Caco-2 (cell line): ENCODE measurements at regions not wholly inside any gene's neighbourhood (a gene's known extent, or its start where the extent isn't known, plus 50 kb on each side); places are given as distances from the start of the nearest gene placed in this dataset.

ENCODE experiments used
- BruUV-seq: library from RNA; stranded (reverse); fragments of 400-500 nt; replicated peaks from 2 replicates; lab custom pipeline; 2021; lab: Mats Ljungman, UMichigan
- CTCF ChIA-PET: fragments of 300-600 bp; sonication (Branson Sonifier 250); formaldehyde crosslinking; loops from one replicate; lab custom pipeline; 2022; ENCODE audit warnings: antibody characterized with exemption; lab: Charles Lee
- POLR2A ChIA-PET: fragments of 300-600 bp; sonication (Branson Sonifier 250); formaldehyde crosslinking; loops from one replicate; lab custom pipeline; 2022; ENCODE audit warnings: antibody characterized with exemption; lab: Charles Lee
- DNase-seq, 2 experiments: peaks; one replicate each; pipeline versions ENCODE4 v3.0.0 to v3.0.0-alpha.2; 2020 to 2022
- H3K27me3 ChIP-seq: replicated peaks from 2 replicates; pipeline ENCODE4 v1.6.0; 2011; ENCODE audit warnings: low read length; ENCODE audit not compliant: control insufficient read depth, insufficient read depth
- H3K36me3 ChIP-seq: 2 replicates; pipeline ENCODE4 v1.5.1; 2011; ENCODE audit warnings: low read length; ENCODE audit not compliant: control insufficient read depth, insufficient read depth
- H3K4me1 ChIP-seq: fragments of 250-450 bp; sonication (Bioruptor Pico); 2 replicates; pipeline ENCODE4 v1.5.1; 2020; ENCODE audit warnings: mild to moderate bottlenecking
- H3K4me3 ChIP-seq: 2 replicates; pipeline ENCODE4 v1.5.1; 2011; ENCODE audit warnings: low read depth, mild to moderate bottlenecking, control low read depth, low read length
- H3K9me3 ChIP-seq: fragments of 250-450 bp; sonication (Bioruptor Pico); 2 replicates; pipeline ENCODE4 v1.5.1; 2020; ENCODE audit warnings: mild to moderate bottlenecking, moderate library complexity
- H3K27ac Mint-ChIP-seq: one replicate; pipeline ENCODE4 v1.8.0; 2022; ENCODE audit warnings: mixed read lengths; ENCODE audit not compliant: unreplicated experiment
- H3K27me3 Mint-ChIP-seq: one replicate; pipeline ENCODE4 v1.8.0; 2022; ENCODE audit warnings: mixed read lengths; ENCODE audit not compliant: insufficient read depth, unreplicated experiment
- H3K36me3 Mint-ChIP-seq: one replicate; pipeline ENCODE4 v1.8.0; 2022; ENCODE audit warnings: mild to moderate bottlenecking, mixed read lengths; ENCODE audit not compliant: insufficient read depth, unreplicated experiment
- H3K4me1 Mint-ChIP-seq: one replicate; pipeline ENCODE4 v1.8.0; 2022; ENCODE audit warnings: low read depth, mixed read lengths; ENCODE audit not compliant: unreplicated experiment
- H3K4me3 Mint-ChIP-seq: one replicate; pipeline ENCODE4 v1.8.0; 2022; ENCODE audit warnings: mild to moderate bottlenecking, moderate library complexity, mixed read lengths; ENCODE audit not compliant: unreplicated experiment
- H3K9me3 Mint-ChIP-seq: one replicate; pipeline ENCODE4 v1.8.0; 2022; ENCODE audit warnings: mixed read lengths; ENCODE audit not compliant: unreplicated experiment
- intact Hi-C: fragments of 100-400 bp; cut with micrococcal nuclease; formaldehyde crosslinking; loops from one replicate; pipeline ENCODE4 v1.10.0; 2022; ENCODE audit not compliant: unreplicated experiment
- TF ChIP-seq, protein P1 (sequence below), 2 experiments: fragments of 200-600 bp in 1 of 2; IDR thresholded peaks; 1 replicate in 1 of 2; 2 replicates in 1 of 2; pipeline versions ENCODE4 v1.5.1 to v1.8.0; 2011 to 2022; ENCODE audit warnings: antibody characterized with exemption in 1 of 2, control low read depth in 1 of 2, inconsistent platforms in 1 of 2, low read depth in 1 of 2, low read length in 1 of 2, mild to moderate bottlenecking in 1 of 2, moderate library complexity in 1 of 2; ENCODE audit not compliant: insufficient read depth in 1 of 2, severe bottlenecking in 1 of 2, unreplicated experiment in 1 of 2

DNA sequence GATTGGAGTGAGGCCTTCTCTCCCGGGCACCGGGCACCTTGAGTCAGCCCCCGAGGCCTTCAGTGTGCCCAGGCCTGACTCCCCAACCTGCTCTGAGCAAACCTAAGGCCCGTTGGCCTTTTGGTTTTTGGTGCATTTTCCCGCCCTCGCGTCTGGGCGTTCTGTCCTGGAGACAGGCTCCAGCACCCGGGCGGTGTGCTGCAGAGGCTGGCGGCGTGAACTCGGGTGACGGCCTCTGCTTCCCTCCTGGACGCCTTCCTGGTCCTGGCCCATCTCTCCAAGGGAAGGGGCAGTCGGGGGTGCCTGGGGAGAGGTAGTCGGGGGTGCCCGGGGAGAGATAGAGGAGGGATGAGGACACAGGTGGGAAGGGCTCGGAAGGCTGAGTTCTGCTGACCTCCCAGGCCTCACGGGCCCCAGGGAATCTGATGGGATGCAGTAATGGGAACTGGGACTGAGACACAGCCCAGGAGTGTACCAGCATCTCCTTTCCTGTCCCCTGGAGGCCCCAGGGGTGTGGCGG, 1326.4 kb downstream of the BRD1 start:
- H3K36me3 ChIP-seq = no peaks in the 10 kb centered on the region
- no peaks in the 10 kb centered on the region for H3K4me1 Mint-ChIP-seq
- no TSS peak for BruUV-seq
- H3K4me1 ChIP-seq = no peaks in the 10 kb centered on the region
- peaks cover 7% of the 10 kb centered on the region for H3K36me3 Mint-ChIP-seq
- H3K4me3 Mint-ChIP-seq = no peak overlapping the region
- POLR2A ChIA-PET = no interaction called here
- DNase-seq = no peak
- no peak overlapping the region for H3K27ac Mint-ChIP-seq
- H3K9me3 Mint-ChIP-seq = no peaks in the 10 kb centered on the region
- H3K27me3 Mint-ChIP-seq = peaks cover 3% of the 10 kb centered on the region
- H3K9me3 ChIP-seq = no peaks in the 10 kb centered on the region
- CTCF ChIA-PET = no interaction called here
- no peaks in the 10 kb centered on the region for H3K27me3 ChIP-seq
- no peak overlapping the region for H3K4me3 ChIP-seq
- intact Hi-C loops = no loop called here
- TF ChIP-seq, protein P1, sequence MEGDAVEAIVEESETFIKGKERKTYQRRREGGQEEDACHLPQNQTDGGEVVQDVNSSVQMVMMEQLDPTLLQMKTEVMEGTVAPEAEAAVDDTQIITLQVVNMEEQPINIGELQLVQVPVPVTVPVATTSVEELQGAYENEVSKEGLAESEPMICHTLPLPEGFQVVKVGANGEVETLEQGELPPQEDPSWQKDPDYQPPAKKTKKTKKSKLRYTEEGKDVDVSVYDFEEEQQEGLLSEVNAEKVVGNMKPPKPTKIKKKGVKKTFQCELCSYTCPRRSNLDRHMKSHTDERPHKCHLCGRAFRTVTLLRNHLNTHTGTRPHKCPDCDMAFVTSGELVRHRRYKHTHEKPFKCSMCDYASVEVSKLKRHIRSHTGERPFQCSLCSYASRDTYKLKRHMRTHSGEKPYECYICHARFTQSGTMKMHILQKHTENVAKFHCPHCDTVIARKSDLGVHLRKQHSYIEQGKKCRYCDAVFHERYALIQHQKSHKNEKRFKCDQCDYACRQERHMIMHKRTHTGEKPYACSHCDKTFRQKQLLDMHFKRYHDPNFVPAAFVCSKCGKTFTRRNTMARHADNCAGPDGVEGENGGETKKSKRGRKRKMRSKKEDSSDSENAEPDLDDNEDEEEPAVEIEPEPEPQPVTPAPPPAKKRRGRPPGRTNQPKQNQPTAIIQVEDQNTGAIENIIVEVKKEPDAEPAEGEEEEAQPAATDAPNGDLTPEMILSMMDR (IDR thresholded peaks at IDR 0.05; ENCODE audit: insufficient read depth in 1 of 2, low read depth in 1 of 2, low read length in 1 of 2, severe bottlenecking in 1 of 2, unreplicated experiment in 1 of 2) = no peak

DNA sequence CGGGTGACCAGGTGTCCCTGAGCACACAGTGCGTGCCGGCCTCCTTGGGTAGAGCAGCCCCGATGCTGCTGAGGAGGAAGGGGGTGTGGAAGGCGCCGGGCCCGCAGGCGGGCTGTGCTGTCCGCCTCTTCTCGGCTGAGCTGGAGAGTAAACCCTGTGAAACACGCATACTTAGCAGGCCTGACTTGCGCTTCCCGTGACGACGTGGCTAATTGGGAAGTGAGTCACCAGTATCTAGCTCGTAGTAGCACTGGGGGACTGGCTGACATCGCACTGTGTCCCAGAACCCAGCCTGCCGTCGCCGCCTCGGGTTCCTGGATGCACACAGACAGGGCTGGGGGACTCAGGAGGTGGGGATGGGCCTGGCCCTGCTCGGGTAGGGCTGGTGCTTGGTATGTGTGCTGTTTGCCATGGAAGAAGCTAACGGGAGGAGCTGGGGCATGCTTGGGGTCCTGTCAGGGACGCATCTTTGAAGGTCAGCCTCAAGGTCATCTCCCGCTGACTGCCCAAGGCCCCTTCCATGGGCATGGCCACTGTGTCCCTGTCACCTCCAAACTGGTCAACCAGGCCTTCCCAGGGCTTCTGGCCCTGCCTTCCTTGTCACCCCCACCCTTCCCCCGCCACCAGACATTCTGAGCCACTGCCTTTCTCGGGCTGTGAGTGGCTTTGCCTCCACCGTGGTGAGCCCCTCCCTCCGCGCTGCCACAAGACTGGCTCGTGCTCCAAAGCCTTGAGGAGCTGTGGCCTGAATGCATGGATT, 1327.0 kb downstream of the BRD1 start:
- intact Hi-C loops = no loop called here

DNA sequence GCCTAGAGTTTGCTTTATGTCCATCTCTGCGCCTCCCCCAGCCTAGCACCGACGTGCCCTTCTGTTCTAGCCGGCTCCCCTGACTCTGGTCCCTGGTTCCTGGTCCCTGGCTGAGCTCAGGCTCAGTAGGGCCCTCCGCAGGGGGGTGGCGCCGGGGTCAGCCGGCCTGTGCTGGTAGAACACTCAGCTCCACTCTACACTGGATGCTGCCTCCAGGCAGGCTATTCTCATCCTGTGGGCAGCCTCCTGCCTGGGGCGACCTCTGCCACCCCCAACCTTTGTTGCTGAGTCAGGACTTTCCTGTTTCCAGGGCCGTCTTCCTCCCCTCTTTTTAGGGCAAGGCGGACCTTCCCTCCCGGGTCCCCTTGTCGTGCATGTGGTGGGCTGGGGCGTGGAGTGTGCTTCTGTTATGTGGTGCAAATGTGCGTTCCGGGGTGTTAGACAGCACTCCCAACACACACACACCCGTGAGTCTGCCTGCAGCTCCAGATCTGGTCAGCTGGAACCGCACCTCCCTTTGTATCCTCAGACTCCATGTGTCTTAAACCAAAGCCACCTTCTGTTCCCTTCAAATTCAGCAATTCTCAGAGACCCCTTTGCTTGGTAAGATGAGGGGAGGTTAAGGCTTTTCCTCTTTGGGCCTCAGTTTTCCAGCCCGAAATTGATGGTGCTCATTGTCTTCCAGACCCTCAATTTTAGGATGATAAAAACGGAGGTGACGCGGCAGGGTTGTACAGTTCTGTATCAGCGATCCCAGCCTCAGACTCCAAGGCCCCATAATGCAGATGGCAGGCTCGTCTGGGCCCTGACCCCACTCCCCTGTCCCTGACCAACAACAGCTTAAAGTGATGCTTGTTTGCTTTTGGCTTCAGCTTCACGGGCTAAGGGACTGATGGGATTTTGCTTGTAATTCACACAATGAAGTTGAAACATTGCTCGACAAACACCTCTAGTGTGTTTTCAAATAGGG, 1327.9 kb downstream of the BRD1 start:
- no peaks in the 10 kb centered on the region for H3K9me3 ChIP-seq
- TF ChIP-seq, protein P1 (IDR thresholded peaks at IDR 0.05; ENCODE audit: insufficient read depth in 1 of 2, low read depth in 1 of 2, low read length in 1 of 2, severe bottlenecking in 1 of 2, unreplicated experiment in 1 of 2) = no peak
- H3K4me1 ChIP-seq = no peaks in the 10 kb centered on the region
- no peak for DNase-seq
- no peaks in the 10 kb centered on the region for H3K9me3 Mint-ChIP-seq
- no peak overlapping the region for H3K27ac Mint-ChIP-seq
- no peaks in the 10 kb centered on the region for H3K36me3 ChIP-seq
- CTCF ChIA-PET = no interaction called here
- H3K4me3 ChIP-seq = no peak overlapping the region
- H3K4me1 Mint-ChIP-seq = no peaks in the 10 kb centered on the region
- H3K27me3 Mint-ChIP-seq = peaks cover 10% of the 10 kb centered on the region
- BruUV-seq = no TSS peak
- POLR2A ChIA-PET = no interaction called here
- H3K36me3 Mint-ChIP-seq = peaks cover 7% of the 10 kb centered on the region
- H3K4me3 Mint-ChIP-seq = no peak overlapping the region
- intact Hi-C loops = no loop called here
- H3K27me3 ChIP-seq = no peaks in the 10 kb centered on the region

More for the DNA sequence above, 1327.0 kb downstream of the BRD1 start:
- no TSS peak for BruUV-seq
- Histone ChIP-seq H3K36me3 (no peaks in the 10 kb centered on the region), H3K27me3 (no peaks in the 10 kb centered on the region), H3K4me1 (no peaks in the 10 kb centered on the region), H3K9me3 (no peaks in the 10 kb centered on the region), H3K4me3 (no peak overlapping the region)
- H3K27ac Mint-ChIP-seq = no peak overlapping the region
- H3K4me3 Mint-ChIP-seq = no peak overlapping the region
- no peak for DNase-seq
- H3K9me3 Mint-ChIP-seq = no peaks in the 10 kb centered on the region
- ChIA-PET CTCF (no interaction called here), POLR2A (no interaction called here)
- peaks cover 7% of the 10 kb centered on the region for H3K36me3 Mint-ChIP-seq
- TF ChIP-seq, protein P1 (IDR thresholded peaks at IDR 0.05; ENCODE audit: insufficient read depth in 1 of 2, low read depth in 1 of 2, low read length in 1 of 2, severe bottlenecking in 1 of 2, unreplicated experiment in 1 of 2) = no peak
- no peaks in the 10 kb centered on the region for H3K4me1 Mint-ChIP-seq
- peaks cover 6% of the 10 kb centered on the region for H3K27me3 Mint-ChIP-seq
